ENCODE measurements at regions not wholly inside any gene's neighbourhood (a gene's known extent, or its start where the extent isn't known, plus 50 kb on each side); places are given as distances from the start of the nearest gene placed in this dataset.
"Not testable (repeated sequence)": the region's sequence is repeated elsewhere in the genome, so short reads cannot be mapped to it uniquely, and the experiment has no call there.

DNA sequence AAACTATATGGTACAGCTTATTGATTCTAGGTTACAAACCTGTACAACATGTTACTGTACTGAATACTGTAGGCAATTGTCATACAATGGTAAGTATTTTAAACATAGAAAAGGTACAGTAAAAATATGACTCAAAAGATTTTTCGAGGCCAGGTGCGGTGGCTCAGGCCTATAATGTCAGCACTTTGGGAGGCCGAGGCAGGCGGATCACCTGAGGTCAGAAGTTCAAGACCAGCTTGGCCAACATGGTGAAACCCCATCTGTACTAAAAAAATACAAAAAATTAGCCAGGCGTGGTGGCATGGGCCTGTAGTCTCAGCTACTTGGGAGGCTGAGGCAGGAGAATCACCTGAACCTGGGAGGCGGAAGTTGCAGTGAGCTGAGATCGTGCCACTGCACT is 646.6 kb downstream of the ISL1 start:
- not testable (repeated sequence) for TF ChIP-seq CTCF (IDR thresholded peaks at IDR 0.05; ENCODE audit: poor library complexity, severe bottlenecking); EP300 (conservative IDR thresholded peaks at IDR 0.05; ENCODE audit: poor library complexity, severe bottlenecking); EZH2 (IDR thresholded peaks at IDR 0.05; ENCODE audit: borderline replicate concordance, insufficient read depth, low read length, poor library complexity, severe bottlenecking); REST (IDR thresholded peaks at IDR 0.05; ENCODE audit: borderline replicate concordance); TAF1 (IDR thresholded peaks at IDR 0.05; ENCODE audit: low read depth); MXI1 (conservative IDR thresholded peaks at IDR 0.05; ENCODE audit: poor library complexity, severe bottlenecking); SMC3 (conservative IDR thresholded peaks at IDR 0.05; ENCODE audit: poor library complexity); POLR2AphosphoS5 (IDR thresholded peaks at IDR 0.05)
